ENCODE measurements at regions not wholly inside any gene's neighbourhood (a gene's known extent, or its start where the extent isn't known, plus 50 kb on each side); places are given as distances from the start of the nearest gene placed in this dataset.
"Not testable (repeated sequence)": the region's sequence is repeated elsewhere in the genome, so short reads cannot be mapped to it uniquely, and the experiment has no call there.

GRCh38 chr21:18723171-18723570 is 319.6 kb upstream of the TMPRSS15 start:
- no peak for DNase-seq

- DNase-seq = no peak
These were observed 322.1 kb upstream of the TMPRSS15 start for GRCh38 chr21:18725653-18726052.

GRCh38 chr21:18741954-18742353 is 338.4 kb upstream of the TMPRSS15 start:
- no peak for DNase-seq

- DNase-seq = no peak
These were observed 339.9 kb upstream of the TMPRSS15 start for GRCh38 chr21:18743531-18743930.

- DNase-seq = no peak
These were observed 341.3 kb upstream of the TMPRSS15 start for GRCh38 chr21:18744840-18745239.

GRCh38 chr21:18752894-18753293 is 349.3 kb upstream of the TMPRSS15 start:
- DNase-seq = not testable (repeated sequence)

GRCh38 chr21:18756272-18756671 is 352.7 kb upstream of the TMPRSS15 start:
- DNase-seq = not testable (repeated sequence)

- DNase-seq = no peak
These were observed 355.7 kb upstream of the TMPRSS15 start for GRCh38 chr21:18759267-18759666.

- DNase-seq = no peak
These were observed 356.2 kb upstream of the TMPRSS15 start for GRCh38 chr21:18759751-18760161.

GRCh38 chr21:18760247-18760646 is 356.7 kb upstream of the TMPRSS15 start:
- DNase-seq = no peak

GRCh38 chr21:18764720-18765119 is 361.1 kb upstream of the TMPRSS15 start:
- no peak for DNase-seq

- DNase-seq = no peak
These were observed 366.0 kb upstream of the TMPRSS15 start for GRCh38 chr21:18769599-18769998.

GRCh38 chr21:18771845-18772380 is 368.3 kb upstream of the TMPRSS15 start:
- DNase-seq = no peak

GRCh38 chr21:18772404-18772803 is 368.8 kb upstream of the TMPRSS15 start:
- DNase-seq = no peak

- no peak for DNase-seq
These were observed 369.3 kb upstream of the TMPRSS15 start for GRCh38 chr21:18772897-18773296.

- no peak for DNase-seq
These were observed 373.4 kb upstream of the TMPRSS15 start for GRCh38 chr21:18776936-18777335.

- DNase-seq = no peak
These were observed 379.1 kb upstream of the TMPRSS15 start for GRCh38 chr21:18782721-18783120.

GRCh38 chr21:18801468-18801867 is 397.9 kb upstream of the TMPRSS15 start:
- no peak for DNase-seq

GRCh38 chr21:18803624-18804023 is 400.0 kb upstream of the TMPRSS15 start:
- DNase-seq = no peak

GRCh38 chr21:18810136-18810535 is 406.6 kb upstream of the TMPRSS15 start:
- no peak for DNase-seq

- DNase-seq = no peak
These were observed 408.7 kb upstream of the TMPRSS15 start for GRCh38 chr21:18812308-18812707.

- no peak for DNase-seq
These were observed 415.9 kb upstream of the TMPRSS15 start for GRCh38 chr21:18819507-18819906.

GRCh38 chr21:18826562-18826961 is 423.0 kb upstream of the TMPRSS15 start:
- no peak for DNase-seq

GRCh38 chr21:18831942-18832676 is 428.5 kb upstream of the TMPRSS15 start:
- DNase-seq = no peak

GRCh38 chr21:18832950-18833349 is 429.4 kb upstream of the TMPRSS15 start:
- no peak for DNase-seq
